ENCODE measurements at regions not wholly inside any gene's neighbourhood (a gene's known extent, or its start where the extent isn't known, plus 50 kb on each side); places are given as distances from the start of the nearest gene placed in this dataset.

DNA sequence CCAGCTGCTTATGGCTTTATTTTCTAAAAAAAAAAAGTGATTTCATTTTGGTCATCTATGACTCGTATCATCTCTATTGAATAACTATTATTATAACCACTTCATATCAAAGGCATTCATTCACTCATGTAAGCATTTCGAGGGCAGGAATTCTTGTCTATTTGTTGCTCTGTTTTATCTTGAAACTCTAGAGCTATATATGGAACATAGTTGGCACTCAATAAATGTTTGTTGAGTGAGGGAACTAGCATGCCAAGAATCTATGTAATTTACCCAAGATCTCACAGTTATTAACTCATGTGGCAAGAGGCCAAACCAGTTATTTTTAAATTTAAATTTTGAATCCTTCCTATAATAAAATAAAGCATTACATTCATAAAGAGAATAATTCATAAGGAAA lies 470.1 kb downstream of the TMX3 start:
- H4K20me1 ChIP-seq (ENCODE audit: insufficient read depth, low read length), result no peaks in the 10 kb centered on the region
- TF ChIP-seq EZH2phosphoT487 (IDR thresholded peaks at IDR 0.05; ENCODE audit: low read depth), result no peak
- TF ChIP-seq, protein P1, sequence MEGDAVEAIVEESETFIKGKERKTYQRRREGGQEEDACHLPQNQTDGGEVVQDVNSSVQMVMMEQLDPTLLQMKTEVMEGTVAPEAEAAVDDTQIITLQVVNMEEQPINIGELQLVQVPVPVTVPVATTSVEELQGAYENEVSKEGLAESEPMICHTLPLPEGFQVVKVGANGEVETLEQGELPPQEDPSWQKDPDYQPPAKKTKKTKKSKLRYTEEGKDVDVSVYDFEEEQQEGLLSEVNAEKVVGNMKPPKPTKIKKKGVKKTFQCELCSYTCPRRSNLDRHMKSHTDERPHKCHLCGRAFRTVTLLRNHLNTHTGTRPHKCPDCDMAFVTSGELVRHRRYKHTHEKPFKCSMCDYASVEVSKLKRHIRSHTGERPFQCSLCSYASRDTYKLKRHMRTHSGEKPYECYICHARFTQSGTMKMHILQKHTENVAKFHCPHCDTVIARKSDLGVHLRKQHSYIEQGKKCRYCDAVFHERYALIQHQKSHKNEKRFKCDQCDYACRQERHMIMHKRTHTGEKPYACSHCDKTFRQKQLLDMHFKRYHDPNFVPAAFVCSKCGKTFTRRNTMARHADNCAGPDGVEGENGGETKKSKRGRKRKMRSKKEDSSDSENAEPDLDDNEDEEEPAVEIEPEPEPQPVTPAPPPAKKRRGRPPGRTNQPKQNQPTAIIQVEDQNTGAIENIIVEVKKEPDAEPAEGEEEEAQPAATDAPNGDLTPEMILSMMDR (IDR thresholded peaks at IDR 0.05; ENCODE audit: low read depth, low read length), result no peak
- no peaks in the 10 kb centered on the region for H3K27me3 ChIP-seq (ENCODE audit: low read depth, low read length)
- no peak overlapping the region for H3K27ac ChIP-seq (ENCODE audit: low read length)
- H3K4me2 ChIP-seq (ENCODE audit: low read length), result no peak overlapping the region
- no peaks in the 10 kb centered on the region for H3K36me3 ChIP-seq (replicated peaks; ENCODE audit: low read depth, low read length)
- H3K9ac ChIP-seq (ENCODE audit: low read length), result no peak overlapping the region
- no peak overlapping the region for H2AFZ ChIP-seq (ENCODE audit: low read depth, low read length)
- H3K4me3 ChIP-seq (ENCODE audit: low read length), result no peak overlapping the region
- no peaks in the 10 kb centered on the region for H3K4me1 ChIP-seq (ENCODE audit: low read length)
- no peaks in the 10 kb centered on the region for H3K9me3 ChIP-seq (ENCODE audit: insufficient read depth, low read length)
- no peaks in the 10 kb centered on the region for H3K79me2 ChIP-seq (ENCODE audit: low read length)

GRCh38 chr18:68241881-68242280 lies 473.0 kb downstream of the TMX3 start:
- Histone ChIP-seq H3K4me1 (ENCODE audit: low read length) (no peaks in the 10 kb centered on the region), H3K9ac (ENCODE audit: low read length) (no peak overlapping the region), H3K36me3 (replicated peaks; ENCODE audit: low read depth, low read length) (no peaks in the 10 kb centered on the region), H3K9me3 (ENCODE audit: insufficient read depth, low read length) (no peaks in the 10 kb centered on the region), H4K20me1 (ENCODE audit: insufficient read depth, low read length) (no peaks in the 10 kb centered on the region), H3K27ac (ENCODE audit: low read length) (no peak overlapping the region), H2AFZ (ENCODE audit: low read depth, low read length) (no peak overlapping the region), H3K4me3 (ENCODE audit: low read length) (no peak overlapping the region), H3K79me2 (ENCODE audit: low read length) (no peaks in the 10 kb centered on the region), H3K27me3 (ENCODE audit: low read depth, low read length) (no peaks in the 10 kb centered on the region), H3K4me2 (ENCODE audit: low read length) (no peak overlapping the region)
- TF ChIP-seq, protein P1 (IDR thresholded peaks at IDR 0.05; ENCODE audit: low read depth, low read length), result no peak
- TF ChIP-seq EZH2phosphoT487 (IDR thresholded peaks at IDR 0.05; ENCODE audit: low read depth), result no peak

DNA sequence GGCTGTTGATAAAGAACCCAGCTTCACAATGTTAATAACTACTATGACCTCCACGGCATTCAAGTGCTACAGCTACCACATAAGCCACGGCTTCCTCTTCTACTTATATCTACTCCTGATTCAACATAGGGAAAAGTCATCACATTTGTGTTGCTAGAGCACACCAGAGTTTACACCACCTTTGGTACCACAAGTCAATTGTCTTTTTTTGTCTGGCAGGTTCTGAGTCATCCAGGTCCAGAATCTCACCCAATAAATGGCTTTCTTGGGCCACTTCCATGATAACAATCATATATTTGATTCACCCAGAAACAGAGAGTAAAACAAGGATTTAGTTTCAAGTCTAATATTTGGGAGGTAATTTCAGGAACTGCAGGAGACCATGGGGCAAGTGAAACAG lies 480.2 kb downstream of the TMX3 start:
- TF ChIP-seq EZH2phosphoT487 (IDR thresholded peaks at IDR 0.05; ENCODE audit: low read depth), result no peak
- TF ChIP-seq, protein P1 (IDR thresholded peaks at IDR 0.05; ENCODE audit: low read depth, low read length), result no peak

DNA sequence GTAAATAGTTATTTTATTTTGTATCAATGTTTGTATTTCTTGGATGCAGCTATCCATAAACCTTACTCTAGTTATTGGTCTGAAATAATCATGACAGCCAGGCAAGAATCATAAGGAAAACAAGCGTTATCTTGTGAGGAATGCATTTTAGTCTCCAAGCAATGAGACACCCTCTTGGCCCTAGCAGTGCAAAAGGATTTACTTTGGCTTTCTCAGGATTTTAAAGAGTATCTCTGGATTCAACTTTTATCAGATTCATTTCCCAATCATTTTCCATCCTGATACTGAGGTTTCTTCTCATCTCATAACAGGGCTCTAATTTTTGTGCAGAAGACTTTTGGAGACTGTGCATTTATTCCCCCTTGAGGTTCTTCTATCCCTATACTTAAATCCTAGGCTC lies 480.8 kb downstream of the TMX3 start:
- Histone ChIP-seq H3K79me2 (ENCODE audit: low read length) (no peaks in the 10 kb centered on the region), H3K9ac (ENCODE audit: low read length) (no peak overlapping the region), H3K4me1 (ENCODE audit: low read length) (no peaks in the 10 kb centered on the region), H3K4me2 (ENCODE audit: low read length) (no peak overlapping the region), H3K4me3 (ENCODE audit: low read length) (no peak overlapping the region), H4K20me1 (ENCODE audit: insufficient read depth, low read length) (no peaks in the 10 kb centered on the region), H3K27ac (ENCODE audit: low read length) (no peak overlapping the region), H3K36me3 (replicated peaks; ENCODE audit: low read depth, low read length) (no peaks in the 10 kb centered on the region), H3K9me3 (ENCODE audit: insufficient read depth, low read length) (no peaks in the 10 kb centered on the region), H2AFZ (ENCODE audit: low read depth, low read length) (no peak overlapping the region), H3K27me3 (ENCODE audit: low read depth, low read length) (no peaks in the 10 kb centered on the region)
- TF ChIP-seq, protein P1 (IDR thresholded peaks at IDR 0.05; ENCODE audit: low read depth, low read length), result no peak
- TF ChIP-seq EZH2phosphoT487 (IDR thresholded peaks at IDR 0.05; ENCODE audit: low read depth), result no peak

More for the DNA sequence above, 480.2 kb downstream of the TMX3 start:
- Histone ChIP-seq H3K27ac (ENCODE audit: low read length) (no peak overlapping the region), H3K9ac (ENCODE audit: low read length) (no peak overlapping the region), H3K36me3 (replicated peaks; ENCODE audit: low read depth, low read length) (no peaks in the 10 kb centered on the region), H3K79me2 (ENCODE audit: low read length) (no peaks in the 10 kb centered on the region), H4K20me1 (ENCODE audit: insufficient read depth, low read length) (no peaks in the 10 kb centered on the region), H3K4me1 (ENCODE audit: low read length) (no peaks in the 10 kb centered on the region), H3K4me2 (ENCODE audit: low read length) (no peak overlapping the region), H3K27me3 (ENCODE audit: low read depth, low read length) (no peaks in the 10 kb centered on the region), H3K9me3 (ENCODE audit: insufficient read depth, low read length) (no peaks in the 10 kb centered on the region), H3K4me3 (ENCODE audit: low read length) (no peak overlapping the region), H2AFZ (ENCODE audit: low read depth, low read length) (no peak overlapping the region)

All from OCI-LY3 (cell line).